ENCODE measurements at regions not wholly inside any gene's neighbourhood (a gene's known extent, or its start where the extent isn't known, plus 50 kb on each side); places are given as distances from the start of the nearest gene placed in this dataset.

DNA sequence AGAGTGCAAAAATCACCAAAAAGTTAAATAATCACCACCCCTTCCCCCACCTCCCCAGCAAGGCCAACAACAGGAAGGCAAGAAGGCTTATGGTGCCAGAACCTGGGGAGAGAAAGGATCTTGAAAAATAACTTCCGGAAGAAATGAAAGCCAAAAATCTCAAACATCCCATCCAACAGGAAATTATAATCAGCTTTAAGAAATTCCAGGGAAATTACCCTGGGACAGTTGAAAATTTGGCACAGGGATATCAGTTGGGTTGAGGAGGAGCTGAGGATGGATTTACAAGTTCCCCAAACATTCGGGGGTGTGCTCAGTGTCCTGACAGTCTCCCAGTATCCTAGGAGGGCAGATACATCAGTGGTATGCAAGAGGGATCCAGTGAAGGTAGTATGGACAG is 82.7 kb downstream of the POLR2M start:
- no peak for TF ChIP-seq ZNF274 (IDR thresholded peaks at IDR 0.05; ENCODE audit: low read depth, low read length)
- TF ChIP-seq SUZ12 (IDR thresholded peaks at IDR 0.05; ENCODE audit: extremely low read depth, insufficient read depth, insufficient read length): no peak
- TF ChIP-seq YY1 (IDR thresholded peaks at IDR 0.05; ENCODE audit: insufficient read depth, insufficient read length): no peak

Data from NT2/D1 (cell line).